Trophoblast cell (in vitro differentiated cells and primary cell): ENCODE measurements at regions not wholly inside any gene's neighbourhood (a gene's known extent, or its start where the extent isn't known, plus 50 kb on each side); places are given as distances from the start of the nearest gene placed in this dataset.

ENCODE experiments used
- DNase-seq, 2 donors: peaks; one replicate each; pipeline ENCODE4 v3.0.0-alpha.2; 2016
- H2AFZ ChIP-seq: 2 replicates; pipeline ENCODE4 v1.6.1; 2013; ENCODE audit warnings: low read length, moderate library complexity, mild to moderate bottlenecking; ENCODE audit not compliant: insufficient read depth, poor library complexity
- H2AK5ac ChIP-seq: 2 replicates; pipeline ENCODE4 v1.6.1; 2013; ENCODE audit warnings: mild to moderate bottlenecking, low read length
- H2BK120ac ChIP-seq: 2 replicates; pipeline ENCODE4 v1.6.1; 2013; ENCODE audit warnings: low read length, mild to moderate bottlenecking, moderate library complexity; ENCODE audit not compliant: insufficient read depth, poor library complexity
- H2BK12ac ChIP-seq: 2 replicates; pipeline ENCODE4 v1.6.1; 2013; ENCODE audit warnings: mild to moderate bottlenecking, low read length, moderate library complexity
- H2BK5ac ChIP-seq: 2 replicates; pipeline ENCODE4 v1.6.1; 2013; ENCODE audit warnings: low read length, low read depth, moderate library complexity, mild to moderate bottlenecking; ENCODE audit not compliant: poor library complexity
- H3K14ac ChIP-seq: 2 replicates; pipeline ENCODE4 v1.6.1; 2013; ENCODE audit warnings: mild to moderate bottlenecking, low read length
- H3K18ac ChIP-seq: 2 replicates; pipeline ENCODE4 v1.6.1; 2013; ENCODE audit warnings: mild to moderate bottlenecking, low read length
- H3K23ac ChIP-seq: 2 replicates; pipeline ENCODE4 v1.6.1; 2013; ENCODE audit warnings: low read length
- H3K27ac ChIP-seq: 2 replicates; pipeline ENCODE4 v1.5.1; 2013; ENCODE audit warnings: low read depth, mild to moderate bottlenecking, inconsistent platforms, low read length, moderate library complexity
- H3K27me3 ChIP-seq: 2 replicates; pipeline ENCODE4 v1.6.1; 2013; ENCODE audit warnings: inconsistent platforms, mild to moderate bottlenecking, low read length, moderate library complexity; ENCODE audit not compliant: insufficient read depth
- H3K36me3 ChIP-seq, 2 experiments: 1 replicate in 1 of 2; 2 replicates in 1 of 2; pipeline ENCODE4 v1.6.1; 2013; ENCODE audit warnings: low read length in 2 of 2, mild to moderate bottlenecking in 2 of 2, moderate library complexity in 1 of 2; ENCODE audit not compliant: insufficient read depth in 2 of 2, control insufficient read depth in 1 of 2
- H3K4ac ChIP-seq: 2 replicates; pipeline ENCODE4 v1.6.1; 2013; ENCODE audit warnings: low read depth, mild to moderate bottlenecking, low read length, moderate library complexity
- H3K4me1 ChIP-seq, 2 experiments: 1 replicate in 1 of 2; 2 replicates in 1 of 2; pipeline ENCODE4 v1.6.1; 2013; ENCODE audit warnings: low read length in 2 of 2, mild to moderate bottlenecking in 2 of 2, moderate library complexity in 1 of 2; ENCODE audit not compliant: insufficient read depth in 2 of 2, control insufficient read depth in 1 of 2
- H3K4me2 ChIP-seq: 2 replicates; pipeline ENCODE4 v1.6.1; 2013; ENCODE audit warnings: inconsistent platforms, mild to moderate bottlenecking, low read length, moderate library complexity
- H3K4me3 ChIP-seq: 2 replicates; pipeline ENCODE4 v1.5.1; 2013; ENCODE audit warnings: mild to moderate bottlenecking, low read depth, low read length, inconsistent platforms
- H3K79me1 ChIP-seq: one replicate; pipeline ENCODE4 v1.6.1; 2013; ENCODE audit warnings: low read length
- H3K79me2 ChIP-seq: 2 replicates; pipeline ENCODE4 v1.6.1; 2013; ENCODE audit warnings: low read length, mild to moderate bottlenecking; ENCODE audit not compliant: control insufficient read depth, insufficient read depth, poor library complexity
- H3K9ac ChIP-seq: 2 replicates; pipeline ENCODE4 v1.6.1; 2013; ENCODE audit warnings: mild to moderate bottlenecking, low read length
- H3K9me3 ChIP-seq: 2 replicates; pipeline ENCODE4 v1.6.1; 2013; ENCODE audit warnings: low read depth, mild to moderate bottlenecking, control low read depth, inconsistent platforms, low read length; ENCODE audit not compliant: insufficient read depth
- H4K12ac ChIP-seq: 2 replicates; pipeline ENCODE4 v1.6.1; 2013; ENCODE audit warnings: low read depth, mild to moderate bottlenecking, low read length, moderate library complexity
- H4K8ac ChIP-seq: 2 replicates; pipeline ENCODE4 v1.6.1; 2013; ENCODE audit warnings: low read depth, mild to moderate bottlenecking, low read length, moderate library complexity
- H4K91ac ChIP-seq: one replicate; pipeline ENCODE4 v1.6.1; 2013; ENCODE audit warnings: low read depth, mild to moderate bottlenecking, low read length, moderate library complexity
- WGBS: extraction: QIAGEN DNeasy Blood & Tissue Kit; methylation state at CpG from one replicate; pipeline ENCODE4 v1.1.7; 2013; ENCODE audit warnings: missing lambda C conversion rate; ENCODE audit not compliant: insufficient read length, insufficient coverage; ENCODE audit errors: extremely low coverage; 5-methylcytosine and 5-hydroxymethylcytosine counted together

DNA sequence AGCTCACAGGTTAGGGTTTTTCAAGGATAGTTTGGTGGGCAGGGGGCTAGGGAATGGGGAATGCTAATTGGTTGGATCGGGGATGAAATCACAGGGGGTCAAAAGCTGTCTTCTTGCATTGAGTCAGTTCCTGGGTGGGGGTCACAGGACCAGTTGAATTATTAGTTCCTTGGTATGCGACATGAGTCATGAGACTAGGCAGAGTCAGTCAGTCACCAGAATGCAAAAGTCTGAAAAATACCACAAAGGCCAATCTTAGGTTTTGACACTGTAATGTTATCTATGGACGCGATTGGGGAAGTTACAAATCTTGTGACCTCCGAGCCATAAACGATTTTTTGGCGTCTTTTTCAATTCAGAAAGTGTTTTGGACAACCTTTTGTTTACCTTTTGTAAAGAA is 101.2 kb downstream of the ZNF519 start:
- no peak overlapping the region for H3K4ac ChIP-seq
- H3K9ac ChIP-seq, result no peak overlapping the region
- no peak overlapping the region for H2AK5ac ChIP-seq
- H4K8ac ChIP-seq, result no peak overlapping the region
- no peak overlapping the region for H4K91ac ChIP-seq
- H3K18ac ChIP-seq, result no peak overlapping the region
- H3K4me3 ChIP-seq, result no peak overlapping the region
- no peaks in the 10 kb centered on the region for H3K79me1 ChIP-seq
- no CpG with 5 or more reads among the region's 7 CpGs for WGBS
- H3K4me1 ChIP-seq, result no peaks in the 10 kb centered on the region
- H3K23ac ChIP-seq, result no peak overlapping the region
- H3K9me3 ChIP-seq, result no peaks in the 10 kb centered on the region
- no peak overlapping the region for H3K4me2 ChIP-seq
- no peak overlapping the region for H2BK120ac ChIP-seq
- no peak overlapping the region for H3K27ac ChIP-seq
- no peak overlapping the region for H2AFZ ChIP-seq
- H2BK5ac ChIP-seq, result no peak overlapping the region
- H3K36me3 ChIP-seq, result no peaks in the 10 kb centered on the region
- no peak overlapping the region for H4K12ac ChIP-seq
- no peak overlapping the region for H3K14ac ChIP-seq
- no peak for DNase-seq
- H2BK12ac ChIP-seq, result no peak overlapping the region
- H3K79me2 ChIP-seq, result no peaks in the 10 kb centered on the region
- no peaks in the 10 kb centered on the region for H3K27me3 ChIP-seq

DNA sequence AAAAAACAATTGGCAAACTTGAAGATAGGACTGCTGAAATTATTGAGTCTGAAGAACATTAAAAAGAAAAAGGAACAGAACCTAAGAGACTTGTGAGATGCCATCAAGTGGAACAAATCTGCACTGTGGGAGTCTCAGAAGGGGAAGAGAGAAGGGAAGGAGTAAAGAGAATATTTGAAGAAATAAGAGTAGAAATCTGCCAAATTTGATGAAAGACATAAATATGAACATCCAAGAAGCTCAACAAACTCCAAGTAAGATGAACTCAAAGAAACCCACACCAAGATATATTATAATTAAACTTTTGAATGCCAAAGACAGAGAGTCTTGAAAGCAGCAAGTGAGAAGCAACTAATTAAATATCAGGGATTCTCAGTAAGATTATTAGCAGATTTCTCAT is 102.7 kb downstream of the ZNF519 start:
- Histone ChIP-seq H3K4me2 (no peak overlapping the region), H3K18ac (no peak overlapping the region), H3K9me3 (no peaks in the 10 kb centered on the region), H4K8ac (no peak overlapping the region), H4K12ac (no peak overlapping the region), H3K23ac (no peak overlapping the region), H3K4ac (no peak overlapping the region), H2BK12ac (no peak overlapping the region), H3K27ac (no peak overlapping the region), H3K79me2 (no peaks in the 10 kb centered on the region), H3K9ac (no peak overlapping the region), H3K79me1 (no peaks in the 10 kb centered on the region), H3K4me1 (no peaks in the 10 kb centered on the region), H2AFZ (no peak overlapping the region), H3K4me3 (no peak overlapping the region), H2BK120ac (no peak overlapping the region), H4K91ac (no peak overlapping the region), H3K36me3 (no peaks in the 10 kb centered on the region), H3K27me3 (no peaks in the 10 kb centered on the region), H3K14ac (no peak overlapping the region), H2AK5ac (no peak overlapping the region), H2BK5ac (no peak overlapping the region)
- DNase-seq, result no peak

DNA sequence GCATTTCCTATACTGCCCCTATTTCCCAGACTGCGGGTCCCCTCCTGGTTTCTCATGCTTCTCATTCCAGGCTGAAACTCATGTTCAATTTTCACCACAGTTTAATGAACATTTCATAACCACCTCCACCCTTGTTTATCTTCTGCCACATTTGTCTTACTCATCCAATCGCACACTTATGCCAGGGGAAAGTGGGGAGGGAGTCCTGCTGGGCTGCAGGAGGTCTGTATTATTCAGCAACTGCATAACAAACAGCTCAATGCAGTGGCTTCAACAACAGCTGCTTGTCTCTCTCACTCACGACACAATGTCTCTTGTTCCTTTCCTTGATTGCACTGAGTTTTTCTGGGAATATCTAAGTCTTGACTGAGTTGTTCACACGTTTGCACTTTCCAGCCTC is 106.0 kb downstream of the ZNF519 start:
- Histone ChIP-seq H3K79me2 (no peaks in the 10 kb centered on the region), H3K4me1 (no peaks in the 10 kb centered on the region), H3K4me3 (no peak overlapping the region), H2AK5ac (no peak overlapping the region), H2AFZ (no peak overlapping the region), H3K36me3 (no peaks in the 10 kb centered on the region), H2BK120ac (no peak overlapping the region), H3K14ac (no peak overlapping the region), H3K18ac (no peak overlapping the region), H3K79me1 (no peaks in the 10 kb centered on the region), H3K27ac (no peak overlapping the region), H2BK12ac (no peak overlapping the region), H2BK5ac (no peak overlapping the region), H3K23ac (no peak overlapping the region), H3K9ac (no peak overlapping the region), H3K4me2 (no peak overlapping the region), H4K12ac (no peak overlapping the region), H3K4ac (no peak overlapping the region), H4K91ac (no peak overlapping the region), H3K27me3 (no peaks in the 10 kb centered on the region), H4K8ac (no peak overlapping the region), H3K9me3 (no peaks in the 10 kb centered on the region)
- no peak for DNase-seq
- WGBS, result no CpG with 5 or more reads among the region's 4 CpGs

DNA sequence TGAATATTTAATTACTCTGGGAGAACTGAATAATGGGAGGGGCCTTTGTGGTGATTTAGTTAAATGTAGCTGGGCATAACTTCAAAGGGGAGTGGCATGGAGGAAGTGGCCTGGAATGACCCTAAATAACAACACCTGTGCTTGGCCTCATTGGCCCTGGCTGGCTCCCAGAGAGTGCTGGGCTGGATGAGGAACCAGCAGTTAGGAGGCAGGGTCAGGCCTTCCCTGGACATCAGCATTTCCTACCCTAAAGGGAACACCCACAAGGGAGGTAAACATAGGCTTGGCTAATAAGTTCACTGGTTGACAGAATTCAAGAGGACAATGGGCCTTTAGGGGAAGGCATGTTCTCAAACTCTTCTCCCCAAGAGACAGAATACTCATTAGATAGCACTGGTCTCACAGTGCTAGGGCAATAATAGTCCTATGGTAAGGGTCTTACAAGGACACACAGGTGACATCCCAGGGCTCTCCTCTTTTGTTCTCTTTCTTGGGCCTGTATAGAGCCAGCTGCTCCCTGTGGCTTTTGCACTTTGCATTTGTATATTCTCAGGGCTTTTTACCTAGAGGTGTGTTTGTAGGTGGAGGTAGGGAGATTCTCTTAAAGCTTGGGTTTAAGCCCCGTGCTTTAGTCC is 106.8 kb downstream of the ZNF519 start:
- no peak overlapping the region for H4K12ac ChIP-seq

More for the DNA sequence above, 106.8 kb downstream of the ZNF519 start:
- WGBS, result no CpG with 5 or more reads among the region's 1 CpG
- H3K9ac ChIP-seq, result no peak overlapping the region
- no peak overlapping the region for H3K18ac ChIP-seq
- H3K4me3 ChIP-seq, result no peak overlapping the region
- H2AK5ac ChIP-seq, result no peak overlapping the region
- no peak overlapping the region for H3K4me2 ChIP-seq
- H3K4me1 ChIP-seq, result no peaks in the 10 kb centered on the region
- H3K36me3 ChIP-seq, result no peaks in the 10 kb centered on the region
- no peak overlapping the region for H3K23ac ChIP-seq
- no peaks in the 10 kb centered on the region for H3K79me2 ChIP-seq
- H2BK5ac ChIP-seq, result no peak overlapping the region
- no peak for DNase-seq
- H2BK120ac ChIP-seq, result no peak overlapping the region
- H4K91ac ChIP-seq, result no peak overlapping the region
- no peaks in the 10 kb centered on the region for H3K27me3 ChIP-seq
- no peak overlapping the region for H3K14ac ChIP-seq
- no peak overlapping the region for H2BK12ac ChIP-seq
- no peak overlapping the region for H4K8ac ChIP-seq
- no peaks in the 10 kb centered on the region for H3K79me1 ChIP-seq
- H2AFZ ChIP-seq, result no peak overlapping the region
- no peak overlapping the region for H3K27ac ChIP-seq
- no peaks in the 10 kb centered on the region for H3K9me3 ChIP-seq
- H3K4ac ChIP-seq, result no peak overlapping the region
